Epithelial cell of proximal tubule (primary cell): ENCODE measurements at regions not wholly inside any gene's neighbourhood (a gene's known extent, or its start where the extent isn't known, plus 50 kb on each side); places are given as distances from the start of the nearest gene placed in this dataset.

Experiments used
- DNase-seq: peaks from one replicate; pipeline ENCODE4 v3.0.0-alpha.2; 2011; ENCODE audit warnings: low read depth
- H3K4me3 ChIP-seq: 2 replicates; pipeline ENCODE4 v1.5.1; 2011; ENCODE audit warnings: low read depth, mild to moderate bottlenecking, low read length
- CTCF ChIP-seq: conservative IDR thresholded peaks from 2 replicates; pipeline ENCODE4 v1.5.1; 2012; ENCODE audit warnings: low read depth, mild to moderate bottlenecking, low read length

- H3K4me3 ChIP-seq = no peak overlapping the region
- DNase-seq = no peak
- TF ChIP-seq CTCF = no peak
Measured at GRCh38 chr2:234719116-234719716, 222.3 kb upstream of the ARL4C start.

- DNase-seq = no peak
- no peak overlapping the region for H3K4me3 ChIP-seq
- TF ChIP-seq CTCF = no peak
Measured at GRCh38 chr2:234716271-234716670, 219.4 kb upstream of the ARL4C start.

GRCh38 chr2:234715671-234716250 lies 218.9 kb upstream of the ARL4C start:
- no peak for DNase-seq
- no peak overlapping the region for H3K4me3 ChIP-seq
- TF ChIP-seq CTCF = no peak

GRCh38 chr2:234714711-234715110 lies 217.8 kb upstream of the ARL4C start:
- DNase-seq = no peak
- TF ChIP-seq CTCF = no peak

GRCh38 chr2:234712421-234712935 lies 215.6 kb upstream of the ARL4C start:
- H3K4me3 ChIP-seq = no peak overlapping the region
- no peak for DNase-seq
- no peak for TF ChIP-seq CTCF

More at GRCh38 chr2:234714711-234715110, 217.8 kb upstream of the ARL4C start:
- H3K4me3 ChIP-seq = no peak overlapping the region

- no peak for TF ChIP-seq CTCF
- DNase-seq = no peak
- no peak overlapping the region for H3K4me3 ChIP-seq
Measured at GRCh38 chr2:234711308-234711707, 214.4 kb upstream of the ARL4C start.

GRCh38 chr2:234710587-234710986 lies 213.7 kb upstream of the ARL4C start:
- no peak for TF ChIP-seq CTCF
- no peak overlapping the region for H3K4me3 ChIP-seq
- no peak for DNase-seq
